Thoracic aorta (tissue), 2 donors: ENCODE measurements at regions not wholly inside any gene's neighbourhood (a gene's known extent, or its start where the extent isn't known, plus 50 kb on each side); places are given as distances from the start of the nearest gene placed in this dataset.

ENCODE experiments used
- ATAC-seq: fragments of 150-250 bp; one replicate; pipeline ENCODE4 v1.8.0; 2017; ENCODE audit warnings: low read depth; ENCODE audit not compliant: insufficient number of reproducible peaks, low FRiP score
- DNase-seq: peaks from one replicate; pipeline ENCODE4 v3.0.0-alpha.2; 2020; ENCODE audit warnings: low spot score
- H3K27ac ChIP-seq, 2 donors: fragments of 200-600 bp; sonication (generic); 1 replicate in 1 of 2; 2 replicates in 1 of 2; pipeline ENCODE4 v1.5.1; 2016; ENCODE audit warnings: mild to moderate bottlenecking in 2 of 2, moderate library complexity in 2 of 2
- H3K27me3 ChIP-seq: fragments of 200-600 bp; sonication (generic); replicated peaks from 2 replicates; pipeline ENCODE4 v1.6.0; 2016; ENCODE audit warnings: mild to moderate bottlenecking; ENCODE audit not compliant: insufficient read depth
- H3K36me3 ChIP-seq: fragments of 200-600 bp; sonication (generic); one replicate; pipeline ENCODE4 v1.5.1; 2016
- H3K4me1 ChIP-seq, 2 donors: fragments of 200-600 bp; sonication (generic); 1 replicate in 1 of 2; 2 replicates in 1 of 2; pipeline versions ENCODE4 v1.5.1 to v1.6.0; 2016; ENCODE audit warnings: low read depth in 2 of 2, mild to moderate bottlenecking in 1 of 2; ENCODE audit not compliant: control insufficient read depth in 1 of 2
- H3K4me3 ChIP-seq: fragments of 200-600 bp; sonication (generic); 2 replicates; pipeline ENCODE4 v1.5.1; 2016; ENCODE audit warnings: mild to moderate bottlenecking
- H3K9me3 ChIP-seq: fragments of 200-600 bp; sonication (generic); 2 replicates; pipeline ENCODE4 v1.5.1; 2016
- CTCF ChIP-seq: fragments of 200-600 bp; sonication (generic); IDR thresholded peaks from one replicate; pipeline ENCODE4 v1.5.1; 2019; ENCODE audit warnings: antibody characterized with exemption

GRCh38 chrX:45727761-45728160 is 527.1 kb upstream of the DIPK2B start:
- Histone ChIP-seq H3K27me3 (no peaks in the 10 kb centered on the region), H3K36me3 (no peaks in the 10 kb centered on the region), H3K9me3 (no peaks in the 10 kb centered on the region), H3K4me1 (no peaks in the 10 kb centered on the region), H3K27ac (no peak overlapping the region), H3K4me3 (no peak overlapping the region)
- no peak for DNase-seq
- no peak for ATAC-seq
- no peak for TF ChIP-seq CTCF

GRCh38 chrX:45722471-45722870 is 521.8 kb upstream of the DIPK2B start:
- no peaks in the 10 kb centered on the region for H3K27me3 ChIP-seq
- ATAC-seq (no peak), DNase-seq (no peak)
- no peaks in the 10 kb centered on the region for H3K4me1 ChIP-seq
- H3K27ac ChIP-seq, result no peak overlapping the region
- TF ChIP-seq CTCF, result no peak
- H3K4me3 ChIP-seq, result no peak overlapping the region
- H3K36me3 ChIP-seq, result no peaks in the 10 kb centered on the region
- H3K9me3 ChIP-seq, result no peaks in the 10 kb centered on the region

GRCh38 chrX:45719751-45720501 is 519.2 kb upstream of the DIPK2B start:
- H3K36me3 ChIP-seq, result no peaks in the 10 kb centered on the region
- DNase-seq (no peak), ATAC-seq (no peak)
- peaks cover 0 to 11% of the 10 kb centered on the region in 2 donors for H3K4me1 ChIP-seq
- no peak for TF ChIP-seq CTCF
- H3K27ac ChIP-seq, result no peak overlapping the region
- no peaks in the 10 kb centered on the region for H3K27me3 ChIP-seq
- H3K4me3 ChIP-seq, result no peak overlapping the region
- H3K9me3 ChIP-seq, result no peaks in the 10 kb centered on the region

- Histone ChIP-seq H3K36me3 (no peaks in the 10 kb centered on the region), H3K4me1 (peaks cover 0 to 11% of the 10 kb centered on the region in 2 donors), H3K27me3 (no peaks in the 10 kb centered on the region), H3K27ac (no peak overlapping the region), H3K4me3 (no peak overlapping the region), H3K9me3 (no peaks in the 10 kb centered on the region)
- DNase-seq (no peak), ATAC-seq (no peak)
- TF ChIP-seq CTCF, result no peak
Measured at GRCh38 chrX:45718676-45719075, 518.0 kb upstream of the DIPK2B start.

- Histone ChIP-seq H3K4me1 (peaks cover 0 to 11% of the 10 kb centered on the region in 2 donors), H3K27ac (no peak overlapping the region), H3K4me3 (no peak overlapping the region), H3K27me3 (no peaks in the 10 kb centered on the region), H3K36me3 (no peaks in the 10 kb centered on the region), H3K9me3 (no peaks in the 10 kb centered on the region)
- ATAC-seq, result no peak
- DNase-seq, result no peak
- TF ChIP-seq CTCF, result no peak
Measured at GRCh38 chrX:45716750-45717149, 516.1 kb upstream of the DIPK2B start.
